SK-N-SH treated with all-trans-retinoic acid at 6 μM for 48 hours (cell line): ENCODE measurements at regions not wholly inside any gene's neighbourhood (a gene's known extent, or its start where the extent isn't known, plus 50 kb on each side); places are given as distances from the start of the nearest gene placed in this dataset.

ENCODE experiments used
- ARNTL ChIP-seq: fragments of 450-650 bp; formaldehyde crosslinking; IDR thresholded peaks from 2 replicates; pipeline ENCODE4 v1.5.0; 2020; ENCODE audit warnings: low read depth, mild to moderate bottlenecking, moderate library complexity, borderline replicate concordance
- CSDC2 ChIP-seq: fragments of 250-450 bp; sonication (Bioruptor Pico); IDR thresholded peaks from 2 replicates; pipeline ENCODE4 v1.5.0; 2020; ENCODE audit warnings: mild to moderate bottlenecking, moderate library complexity
- ESRRG ChIP-seq: fragments of 250-450 bp; sonication (Bioruptor Pico); IDR thresholded peaks from 2 replicates; pipeline ENCODE4 v1.6.1; 2021; ENCODE audit warnings: mild to moderate bottlenecking
- GLIS3 ChIP-seq: fragments of 250-450 bp; sonication (Bioruptor Pico); IDR thresholded peaks from 2 replicates; pipeline ENCODE4 v1.5.0; 2020; ENCODE audit warnings: mild to moderate bottlenecking, moderate library complexity
- RARB ChIP-seq: fragments of 250-450 bp; sonication (Bioruptor Pico); IDR thresholded peaks from 2 replicates; pipeline ENCODE4 v1.8.0; 2021; ENCODE audit warnings: mild to moderate bottlenecking, moderate library complexity
- TCF4 ChIP-seq: fragments of 250-450 bp; sonication (Bioruptor Pico); IDR thresholded peaks from 2 replicates; pipeline ENCODE4 v1.8.0; 2021; ENCODE audit warnings: mild to moderate bottlenecking, moderate library complexity, borderline replicate concordance
- TOX ChIP-seq: fragments of 250-450 bp; sonication (Bioruptor Pico); IDR thresholded peaks from 2 replicates; pipeline ENCODE4 v1.8.0; 2021; ENCODE audit warnings: mild to moderate bottlenecking, moderate library complexity, borderline replicate concordance
- ZFP3 ChIP-seq: fragments of 250-450 bp; sonication (Bioruptor Pico); IDR thresholded peaks from 2 replicates; pipeline ENCODE4 v1.5.0; 2020; ENCODE audit warnings: mild to moderate bottlenecking, moderate library complexity
- ZNF565 ChIP-seq: fragments of 450-650 bp; formaldehyde crosslinking; conservative IDR thresholded peaks from 2 replicates; pipeline ENCODE4 v1.5.0; 2020; ENCODE audit warnings: low read depth, mild to moderate bottlenecking, moderate library complexity
- ZNF70 ChIP-seq: fragments of 450-650 bp; formaldehyde crosslinking; IDR thresholded peaks from 2 replicates; pipeline ENCODE4 v1.5.0; 2020; ENCODE audit warnings: mild to moderate bottlenecking, moderate library complexity
- ZNF8 ChIP-seq: fragments of 450-650 bp; formaldehyde crosslinking; IDR thresholded peaks from 2 replicates; pipeline ENCODE4 v1.5.0; 2020; ENCODE audit warnings: mild to moderate bottlenecking, moderate library complexity
- TF ChIP-seq, protein P1 (sequence below): fragments of 250-450 bp; sonication (Bioruptor Pico); IDR thresholded peaks from 2 replicates; pipeline ENCODE4 v1.8.0; 2020; ENCODE audit warnings: mild to moderate bottlenecking, moderate library complexity, borderline replicate concordance
- TF ChIP-seq, protein P2 (sequence below): fragments of 250-450 bp; sonication (Bioruptor Pico); IDR thresholded peaks from 2 replicates; pipeline ENCODE4 v1.5.1; 2020; ENCODE audit warnings: low read depth, mild to moderate bottlenecking, moderate library complexity

DNA sequence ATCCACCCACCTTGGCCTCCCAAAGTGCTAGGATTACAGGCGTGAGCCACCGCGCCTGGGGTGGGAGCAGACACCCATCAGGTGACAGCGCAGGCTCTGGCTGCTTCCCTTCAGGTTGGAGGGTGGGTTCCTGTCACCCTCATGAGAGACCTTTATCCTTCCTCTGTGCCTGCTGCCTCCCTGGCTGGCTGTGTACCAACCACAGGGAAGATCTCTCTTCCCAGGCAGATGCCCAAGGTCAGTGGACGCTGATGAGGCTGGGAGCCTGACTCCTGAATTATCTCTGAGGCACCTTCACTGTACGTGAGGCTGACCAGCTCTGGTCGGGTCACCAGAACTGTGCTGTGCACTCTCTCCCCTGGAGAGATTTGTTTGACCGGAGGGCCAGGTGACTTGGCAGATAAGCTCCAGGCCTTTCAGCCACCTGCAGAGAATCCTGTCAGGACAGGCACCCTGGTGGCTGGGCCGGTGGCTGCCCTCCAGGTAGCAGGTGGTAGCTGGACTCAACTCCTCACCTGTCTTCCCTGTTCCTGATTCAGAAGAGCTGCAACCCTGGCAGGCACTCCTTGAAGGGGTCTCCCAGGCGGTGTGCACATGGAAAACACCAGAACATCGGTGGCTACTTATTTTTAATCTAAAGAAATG lies 251.9 kb downstream of the GLRX3 start:
- TF ChIP-seq TCF4 (CRISPR knock-in tag), result no peak
- no peak for TF ChIP-seq CSDC2
- no peak for TF ChIP-seq ESRRG (CRISPR knock-in tag)
- TF ChIP-seq RARB (CRISPR knock-in tag), result no peak
- TF ChIP-seq, protein P1, sequence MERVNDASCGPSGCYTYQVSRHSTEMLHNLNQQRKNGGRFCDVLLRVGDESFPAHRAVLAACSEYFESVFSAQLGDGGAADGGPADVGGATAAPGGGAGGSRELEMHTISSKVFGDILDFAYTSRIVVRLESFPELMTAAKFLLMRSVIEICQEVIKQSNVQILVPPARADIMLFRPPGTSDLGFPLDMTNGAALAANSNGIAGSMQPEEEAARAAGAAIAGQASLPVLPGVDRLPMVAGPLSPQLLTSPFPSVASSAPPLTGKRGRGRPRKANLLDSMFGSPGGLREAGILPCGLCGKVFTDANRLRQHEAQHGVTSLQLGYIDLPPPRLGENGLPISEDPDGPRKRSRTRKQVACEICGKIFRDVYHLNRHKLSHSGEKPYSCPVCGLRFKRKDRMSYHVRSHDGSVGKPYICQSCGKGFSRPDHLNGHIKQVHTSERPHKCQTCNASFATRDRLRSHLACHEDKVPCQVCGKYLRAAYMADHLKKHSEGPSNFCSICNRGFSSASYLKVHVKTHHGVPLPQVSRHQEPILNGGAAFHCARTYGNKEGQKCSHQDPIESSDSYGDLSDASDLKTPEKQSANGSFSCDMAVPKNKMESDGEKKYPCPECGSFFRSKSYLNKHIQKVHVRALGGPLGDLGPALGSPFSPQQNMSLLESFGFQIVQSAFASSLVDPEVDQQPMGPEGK (CRISPR knock-in tag), result no peak
- no peak for TF ChIP-seq ZNF8 (CRISPR knock-in tag)
- no peak for TF ChIP-seq ZNF70 (CRISPR knock-in tag)
- no peak for TF ChIP-seq TOX (CRISPR knock-in tag)
- TF ChIP-seq ARNTL (CRISPR knock-in tag), result no peak
- TF ChIP-seq ZNF565 (CRISPR knock-in tag), result no peak
- TF ChIP-seq, protein P2, sequence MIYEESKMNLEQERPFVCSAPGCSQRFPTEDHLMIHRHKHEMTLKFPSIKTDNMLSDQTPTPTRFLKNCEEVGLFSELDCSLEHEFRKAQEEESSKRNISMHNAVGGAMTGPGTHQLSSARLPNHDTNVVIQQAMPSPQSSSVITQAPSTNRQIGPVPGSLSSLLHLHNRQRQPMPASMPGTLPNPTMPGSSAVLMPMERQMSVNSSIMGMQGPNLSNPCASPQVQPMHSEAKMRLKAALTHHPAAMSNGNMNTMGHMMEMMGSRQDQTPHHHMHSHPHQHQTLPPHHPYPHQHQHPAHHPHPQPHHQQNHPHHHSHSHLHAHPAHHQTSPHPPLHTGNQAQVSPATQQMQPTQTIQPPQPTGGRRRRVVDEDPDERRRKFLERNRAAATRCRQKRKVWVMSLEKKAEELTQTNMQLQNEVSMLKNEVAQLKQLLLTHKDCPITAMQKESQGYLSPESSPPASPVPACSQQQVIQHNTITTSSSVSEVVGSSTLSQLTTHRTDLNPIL (CRISPR knock-in tag), result no peak
- no peak for TF ChIP-seq GLIS3 (CRISPR knock-in tag)
- no peak for TF ChIP-seq ZFP3 (CRISPR knock-in tag)
